ENCODE measurements at regions not wholly inside any gene's neighbourhood (a gene's known extent, or its start where the extent isn't known, plus 50 kb on each side); places are given as distances from the start of the nearest gene placed in this dataset.

DNA sequence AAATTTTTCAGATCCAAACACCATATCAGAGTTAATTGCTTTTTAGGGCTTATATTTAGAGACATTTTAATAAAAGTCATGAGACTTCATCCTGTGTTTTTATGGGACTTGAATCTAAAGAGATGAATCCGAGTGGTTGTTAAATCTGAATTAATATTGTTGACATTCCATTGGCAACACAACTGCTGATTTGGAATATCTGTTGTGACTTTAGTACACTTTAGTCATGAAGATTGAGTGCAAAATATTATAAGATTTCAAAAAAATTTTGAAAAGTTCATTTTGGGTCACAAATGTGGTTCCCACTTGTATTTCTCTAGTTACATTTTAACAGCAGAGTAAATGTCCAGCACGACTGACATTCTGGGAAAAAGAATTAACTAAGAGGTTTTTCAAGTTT is 442.7 kb upstream of the HSF2 start:
- Histone ChIP-seq H3K27ac (replicated peaks in 1 of 4) (no peak overlapping the region), H3K4me1 (peaks cover 0 to 28% (median 21%) of the 10 kb centered on the region in 4 donors), H3K9me3 (no peaks in the 10 kb centered on the region), H3K36me3 (no peaks in the 10 kb centered on the region), H3K27me3 (no peaks in the 10 kb centered on the region), H3K4me3 (no peak overlapping the region)
- DNase-seq (ENCODE audit: extremely low spot score): no peak
- WGBS: 62% methylated on average over 2 of the region's 2 CpGs
- TF ChIP-seq POLR2AphosphoS5 (IDR thresholded peaks at IDR 0.05) (no peak), EP300 (IDR thresholded peaks at IDR 0.05) (no peak), POLR2A (IDR thresholded peaks at IDR 0.05; ENCODE audit: low read depth) (no peak)
- TF ChIP-seq, protein P1, sequence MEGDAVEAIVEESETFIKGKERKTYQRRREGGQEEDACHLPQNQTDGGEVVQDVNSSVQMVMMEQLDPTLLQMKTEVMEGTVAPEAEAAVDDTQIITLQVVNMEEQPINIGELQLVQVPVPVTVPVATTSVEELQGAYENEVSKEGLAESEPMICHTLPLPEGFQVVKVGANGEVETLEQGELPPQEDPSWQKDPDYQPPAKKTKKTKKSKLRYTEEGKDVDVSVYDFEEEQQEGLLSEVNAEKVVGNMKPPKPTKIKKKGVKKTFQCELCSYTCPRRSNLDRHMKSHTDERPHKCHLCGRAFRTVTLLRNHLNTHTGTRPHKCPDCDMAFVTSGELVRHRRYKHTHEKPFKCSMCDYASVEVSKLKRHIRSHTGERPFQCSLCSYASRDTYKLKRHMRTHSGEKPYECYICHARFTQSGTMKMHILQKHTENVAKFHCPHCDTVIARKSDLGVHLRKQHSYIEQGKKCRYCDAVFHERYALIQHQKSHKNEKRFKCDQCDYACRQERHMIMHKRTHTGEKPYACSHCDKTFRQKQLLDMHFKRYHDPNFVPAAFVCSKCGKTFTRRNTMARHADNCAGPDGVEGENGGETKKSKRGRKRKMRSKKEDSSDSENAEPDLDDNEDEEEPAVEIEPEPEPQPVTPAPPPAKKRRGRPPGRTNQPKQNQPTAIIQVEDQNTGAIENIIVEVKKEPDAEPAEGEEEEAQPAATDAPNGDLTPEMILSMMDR (IDR thresholded peaks at IDR 0.05): no peak
- intact Hi-C loops (cut with DNase I): loop anchor here (10.0 kb wide), 1 partner anchor 218 kb away; no protein-coding TSS in a partner anchor

DNA sequence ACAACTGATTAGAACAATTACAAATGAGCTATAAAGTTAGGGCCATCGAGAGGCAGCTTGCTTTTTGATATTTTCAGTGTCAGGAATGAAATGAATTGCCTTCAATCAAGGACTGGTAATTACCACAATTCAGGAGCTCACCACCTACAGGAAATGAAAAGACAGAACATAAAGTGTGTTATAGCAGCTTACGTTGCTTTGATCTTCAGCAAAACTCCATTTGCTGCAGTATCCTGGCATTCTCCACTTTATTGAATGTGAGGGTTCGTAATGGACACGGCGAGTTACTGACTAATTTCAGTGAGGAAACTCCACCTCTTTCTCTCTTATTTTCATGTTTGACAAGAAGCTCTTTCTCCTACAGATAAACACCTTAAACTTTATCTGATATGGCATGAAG is 440.0 kb upstream of the HSF2 start:
- 69% methylated on average over 5 of the region's 5 CpGs for WGBS
- DNase-seq (ENCODE audit: extremely low spot score): no peak
- no peak for TF ChIP-seq POLR2AphosphoS5 (IDR thresholded peaks at IDR 0.05)
- Histone ChIP-seq H3K9me3 (no peaks in the 10 kb centered on the region), H3K27ac (replicated peaks in 1 of 4) (peak overlapping the region in 2 of 4 donors; percentile 15 to 36), H3K4me3 (no peak overlapping the region), H3K36me3 (no peaks in the 10 kb centered on the region), H3K27me3 (no peaks in the 10 kb centered on the region), H3K4me1 (peaks cover 0 to 28% (median 18%) of the 10 kb centered on the region in 4 donors)
- intact Hi-C loops (cut with DNase I): loop anchor here (10.0 kb wide), 1 partner anchor 215 kb away; no protein-coding TSS in a partner anchor

DNA sequence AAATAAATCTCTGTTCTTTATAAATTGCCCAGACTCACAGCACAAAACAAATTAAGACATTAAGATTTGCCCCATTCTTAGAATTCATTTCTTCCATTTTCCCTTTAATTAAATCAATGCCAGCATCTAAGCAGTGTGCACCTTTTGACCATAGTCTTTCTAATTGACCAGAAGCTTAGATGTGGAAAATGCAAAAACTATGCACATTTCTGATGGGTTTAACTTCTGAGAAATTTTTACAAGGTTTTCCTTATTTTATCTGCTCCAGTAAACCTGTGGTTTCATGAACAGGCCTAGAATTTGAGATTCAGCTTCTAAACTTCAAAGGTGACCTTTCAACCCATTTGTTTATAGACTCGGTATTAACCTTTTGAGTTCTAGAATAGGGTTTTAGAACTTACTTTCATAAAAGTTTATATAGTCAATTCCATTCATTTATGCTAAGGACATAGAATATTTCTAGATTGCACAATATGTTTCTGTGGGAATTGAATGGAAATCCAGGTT is 437.8 kb upstream of the HSF2 start:
- no peak for DNase-seq (ENCODE audit: extremely low spot score)
- no peak overlapping the region for H3K27ac ChIP-seq (replicated peaks in 1 of 4)
- intact Hi-C loops (cut with DNase I): no loop called here
- no peaks in the 10 kb centered on the region for H3K27me3 ChIP-seq
- H3K4me1 ChIP-seq: peaks cover 0 to 26% (median 16%) of the 10 kb centered on the region in 4 donors
- H3K9me3 ChIP-seq: peaks cover 0 to 5% (median 0%) of the 10 kb centered on the region in 4 donors
- H3K4me3 ChIP-seq: no peak overlapping the region
- 75% methylated on average over 1 of the region's 1 CpG for WGBS
- no peak for TF ChIP-seq POLR2AphosphoS5 (IDR thresholded peaks at IDR 0.05)
- no peak for TF ChIP-seq EP300 (IDR thresholded peaks at IDR 0.05)
- no peak for TF ChIP-seq POLR2A (IDR thresholded peaks at IDR 0.05; ENCODE audit: low read depth)
- TF ChIP-seq, protein P1 (IDR thresholded peaks at IDR 0.05): no peak
- H3K36me3 ChIP-seq: no peaks in the 10 kb centered on the region

DNA sequence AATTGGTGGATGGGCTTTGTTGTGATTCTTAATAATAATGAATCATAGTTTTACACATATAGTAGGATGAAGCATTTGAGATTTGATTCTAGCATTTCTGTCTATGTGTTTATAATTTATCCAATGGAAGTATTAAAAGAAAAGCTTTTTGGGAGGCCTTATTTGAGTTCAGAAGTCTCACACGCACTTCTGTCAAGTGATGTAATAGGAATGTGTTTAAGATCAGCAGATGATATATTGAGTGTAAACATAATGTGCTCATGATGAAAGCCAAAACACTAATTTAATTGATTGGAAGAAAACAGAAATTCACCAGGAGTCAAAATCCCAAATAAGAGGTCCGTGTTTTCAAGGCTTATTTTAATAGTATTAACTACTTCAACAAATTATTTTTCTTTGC is 435.6 kb upstream of the HSF2 start:
- 42% methylated on average over 2 of the region's 2 CpGs for WGBS
- Histone ChIP-seq H3K27ac (replicated peaks in 1 of 4) (peak overlapping the region; percentile 40 to 71 (median 42)), H3K27me3 (no peaks in the 10 kb centered on the region), H3K4me1 (peaks cover 0 to 27% (median 11%) of the 10 kb centered on the region in 4 donors), H3K9me3 (peaks cover 0 to 5% (median 0%) of the 10 kb centered on the region in 4 donors), H3K36me3 (no peaks in the 10 kb centered on the region), H3K4me3 (no peak overlapping the region)
- DNase-seq (ENCODE audit: extremely low spot score): no peak
- no peak for TF ChIP-seq POLR2AphosphoS5 (IDR thresholded peaks at IDR 0.05)
- TF ChIP-seq EP300 (IDR thresholded peaks at IDR 0.05): no peak
- TF ChIP-seq, protein P1 (IDR thresholded peaks at IDR 0.05): no peak
- TF ChIP-seq POLR2A (IDR thresholded peaks at IDR 0.05; ENCODE audit: low read depth): no peak
- intact Hi-C loops (cut with DNase I): no loop called here

DNA sequence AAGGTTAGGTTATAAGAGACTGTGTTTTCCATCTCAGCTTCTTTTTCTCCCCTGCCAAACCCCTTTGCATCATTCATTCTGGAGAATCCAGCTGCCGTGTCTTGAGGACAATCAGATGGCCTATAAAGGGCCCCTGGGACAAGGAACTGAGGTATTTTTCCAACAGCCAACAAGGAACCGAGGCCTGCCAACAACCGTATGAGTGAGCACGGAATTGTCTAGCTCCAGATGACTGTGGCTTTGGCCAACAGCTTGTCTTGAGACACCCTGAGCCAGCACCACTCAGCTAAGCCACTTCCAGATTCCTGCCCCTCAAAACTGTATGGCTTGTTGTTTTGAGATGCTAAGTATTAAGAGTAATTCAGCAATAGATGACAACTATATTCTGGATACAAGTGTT is 433.7 kb upstream of the HSF2 start:
- WGBS: 73% methylated on average over 4 of the region's 4 CpGs
- Histone ChIP-seq H3K4me1 (peaks cover 0 to 18% (median 11%) of the 10 kb centered on the region in 4 donors), H3K36me3 (no peaks in the 10 kb centered on the region), H3K4me3 (no peak overlapping the region), H3K27me3 (no peaks in the 10 kb centered on the region), H3K27ac (replicated peaks in 1 of 4) (no peak overlapping the region), H3K9me3 (peaks cover 0 to 5% (median 0%) of the 10 kb centered on the region in 4 donors)
- DNase-seq (ENCODE audit: extremely low spot score): no peak
- no peak for TF ChIP-seq POLR2AphosphoS5 (IDR thresholded peaks at IDR 0.05)
- TF ChIP-seq EP300 (IDR thresholded peaks at IDR 0.05): no peak
- no peak for TF ChIP-seq POLR2A (IDR thresholded peaks at IDR 0.05; ENCODE audit: low read depth)
- TF ChIP-seq, protein P1 (IDR thresholded peaks at IDR 0.05): no peak
- intact Hi-C loops (cut with DNase I): no loop called here
